ENCODE measurements at regions not wholly inside any gene's neighbourhood (a gene's known extent, or its start where the extent isn't known, plus 50 kb on each side); places are given as distances from the start of the nearest gene placed in this dataset.
"Not testable (repeated sequence)": the region's sequence is repeated elsewhere in the genome, so short reads cannot be mapped to it uniquely, and the experiment has no call there.

DNA sequence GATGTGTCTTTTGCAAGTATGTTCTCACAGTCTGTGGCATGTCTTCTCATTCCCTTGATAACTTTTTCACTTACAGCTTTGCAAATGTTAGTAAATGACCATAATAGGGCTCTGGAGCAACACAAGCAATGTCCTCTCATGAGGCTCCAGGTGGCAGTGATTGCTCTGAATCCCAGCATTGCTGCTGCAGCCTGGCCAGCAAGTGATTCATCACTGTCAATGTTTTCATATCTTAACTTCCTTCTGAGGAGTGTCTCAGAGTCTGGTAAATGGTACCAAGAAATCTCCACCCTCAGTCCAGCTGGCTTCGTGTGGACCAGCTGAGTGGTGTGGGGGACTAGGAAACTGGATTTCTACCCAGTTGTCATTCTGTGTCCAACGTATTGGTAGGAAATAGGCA is 139.6 kb downstream of the MYLK4 start:
- no peak for DNase-seq

DNA sequence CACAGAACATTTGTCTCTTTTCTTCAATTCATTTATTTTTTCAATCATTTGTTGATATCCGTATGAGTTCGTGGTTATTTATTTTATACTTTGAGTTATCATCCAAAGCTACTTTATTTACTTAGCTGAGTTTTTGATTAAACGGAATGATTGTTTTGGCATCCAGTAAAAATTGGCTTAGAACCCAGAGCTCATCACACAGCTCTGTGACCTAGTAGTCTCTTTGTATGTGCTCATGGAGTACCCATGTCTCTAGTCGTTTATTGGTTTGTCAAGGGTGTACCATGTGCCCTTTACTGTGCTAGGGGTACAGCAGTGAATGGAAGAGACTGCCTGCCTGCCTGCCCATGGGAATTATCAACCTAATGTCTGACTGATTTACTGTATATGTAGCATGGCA is 142.2 kb downstream of the MYLK4 start:
- no peak for DNase-seq

DNA sequence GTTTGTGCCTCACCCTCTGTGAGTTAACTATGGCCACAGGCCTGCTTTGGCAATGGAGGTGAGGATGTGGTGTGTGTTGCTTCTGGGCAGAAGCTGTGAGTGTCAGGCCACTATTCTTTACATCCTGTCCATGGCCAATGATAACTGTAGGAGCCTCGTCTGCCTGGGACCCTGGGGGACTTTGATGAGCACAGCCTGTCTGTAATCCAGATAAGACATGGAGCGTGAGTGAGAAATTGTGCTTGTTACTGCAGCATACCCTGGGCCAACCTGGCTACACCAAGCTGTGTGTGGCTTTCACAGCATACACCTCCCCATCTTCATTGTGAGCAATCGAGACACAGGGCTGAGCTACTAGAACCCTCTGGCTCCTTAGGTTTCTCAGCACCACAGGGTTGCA is 150.4 kb downstream of the MYLK4 start:
- DNase-seq: no peak

DNA sequence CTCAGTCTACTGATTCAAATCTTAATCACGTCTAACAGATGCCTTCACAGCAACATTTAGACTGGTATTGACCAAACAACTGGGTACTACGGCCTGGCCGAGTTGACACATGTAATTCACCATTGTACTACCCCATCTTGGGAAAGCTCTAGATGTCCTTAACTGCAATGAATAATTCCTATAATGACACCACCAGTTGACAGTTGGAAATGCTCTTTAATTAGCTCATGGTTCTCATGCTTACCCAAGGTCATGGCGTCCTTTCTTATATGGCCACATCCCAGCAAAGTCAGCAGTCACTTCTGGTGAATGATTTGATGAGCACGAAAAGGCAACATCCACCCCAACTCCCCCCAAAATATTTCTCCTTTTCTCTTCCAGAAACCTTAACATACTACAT is 150.9 kb downstream of the MYLK4 start:
- DNase-seq: no peak

DNA sequence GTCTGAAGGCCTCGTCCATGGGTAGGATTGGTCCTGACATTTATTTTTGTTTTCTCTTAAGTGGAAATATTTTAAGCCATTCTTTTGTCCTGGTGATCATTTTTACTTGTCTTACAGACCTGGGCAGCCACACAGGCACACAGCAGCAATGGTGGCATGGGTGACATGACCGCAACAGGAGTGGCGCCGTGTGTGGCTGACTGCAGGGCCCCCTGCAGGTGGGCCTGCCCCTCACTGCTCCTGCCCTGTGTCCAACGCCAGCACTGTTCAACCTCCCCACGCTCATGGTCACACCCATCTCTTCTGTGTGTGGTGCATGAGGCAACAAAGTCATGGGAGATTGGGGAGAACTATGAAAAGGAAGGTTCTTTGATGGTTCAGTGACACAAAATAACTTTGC is 151.9 kb downstream of the MYLK4 start:
- DNase-seq: no peak

DNA sequence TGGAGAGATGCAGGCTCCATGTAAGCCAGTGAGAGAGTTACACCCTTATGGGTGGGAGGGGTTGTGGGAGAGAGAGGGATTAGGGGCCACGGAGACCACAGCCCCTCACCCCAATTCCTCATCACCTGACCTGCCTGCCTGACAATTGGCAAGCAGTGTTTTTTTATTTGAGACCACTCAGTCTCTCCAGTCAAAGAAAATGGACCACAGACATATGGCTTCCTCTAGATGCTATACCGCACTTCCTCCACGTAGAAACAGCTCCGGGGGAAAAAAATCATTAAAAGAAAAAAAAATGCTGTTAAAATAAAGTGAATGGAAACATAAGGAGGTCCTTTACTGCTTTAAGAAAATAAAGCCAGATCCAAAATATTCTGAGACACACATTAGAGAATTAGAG is 152.7 kb downstream of the MYLK4 start:
- DNase-seq: no peak

DNA sequence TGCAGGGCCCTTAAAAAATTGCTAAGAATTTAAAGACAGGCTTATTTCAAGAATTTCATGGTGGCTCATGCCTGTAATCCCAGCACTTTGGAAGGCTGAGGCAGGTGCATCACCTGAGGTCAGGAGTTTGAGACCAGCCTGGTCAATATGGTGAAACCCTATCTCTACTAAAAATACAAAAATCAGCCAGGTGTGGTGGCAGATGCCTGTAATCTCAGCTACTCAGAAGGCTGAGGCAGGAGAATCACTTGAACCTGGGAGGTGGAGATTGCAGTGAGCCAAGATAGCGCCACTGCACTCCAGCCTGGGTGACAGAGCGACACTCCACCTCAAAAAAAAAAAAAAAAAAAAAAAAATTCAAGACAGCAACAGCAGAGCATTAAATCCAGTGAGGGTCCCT is 153.3 kb downstream of the MYLK4 start:
- DNase-seq: not testable (repeated sequence)

DNA sequence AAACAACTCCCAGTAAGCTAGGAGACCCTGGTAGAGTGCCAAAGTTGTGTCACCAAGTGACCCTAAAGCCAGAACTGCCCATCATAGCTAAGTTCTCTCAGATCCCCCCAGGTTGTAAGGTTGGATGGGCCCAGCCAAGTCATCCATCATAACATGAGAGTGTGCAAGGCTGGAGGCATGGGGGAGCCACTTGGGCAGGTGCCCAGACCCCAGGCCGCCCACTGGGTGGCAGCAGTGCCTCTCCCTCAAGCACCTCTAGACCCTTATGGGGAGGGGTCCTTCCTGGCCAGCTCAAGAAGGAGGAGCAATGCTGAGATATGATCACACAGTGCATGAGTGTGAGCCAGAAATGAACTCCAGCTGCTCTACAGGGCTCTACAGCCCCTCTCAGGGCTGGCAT is 154.5 kb downstream of the MYLK4 start:
- DNase-seq: no peak

DNA sequence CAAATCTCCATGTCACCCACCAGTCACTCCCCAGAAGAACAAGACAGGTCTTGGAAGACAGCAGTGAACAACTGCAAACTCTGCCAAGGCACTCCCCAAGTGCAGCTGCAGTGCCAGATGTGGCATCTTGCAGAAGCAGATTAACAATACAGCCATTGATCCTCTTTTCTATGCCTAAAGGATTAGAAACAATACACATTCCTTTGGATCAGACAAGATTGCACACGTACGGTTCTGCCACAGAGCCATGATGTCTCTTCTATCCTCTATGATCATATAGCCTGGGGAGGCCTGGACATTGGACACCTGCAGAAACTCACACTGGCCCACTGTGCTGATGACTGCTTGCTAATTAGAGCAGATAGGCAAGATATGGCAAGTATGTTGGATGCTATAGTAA is 155.9 kb downstream of the MYLK4 start:
- DNase-seq: no peak

DNA sequence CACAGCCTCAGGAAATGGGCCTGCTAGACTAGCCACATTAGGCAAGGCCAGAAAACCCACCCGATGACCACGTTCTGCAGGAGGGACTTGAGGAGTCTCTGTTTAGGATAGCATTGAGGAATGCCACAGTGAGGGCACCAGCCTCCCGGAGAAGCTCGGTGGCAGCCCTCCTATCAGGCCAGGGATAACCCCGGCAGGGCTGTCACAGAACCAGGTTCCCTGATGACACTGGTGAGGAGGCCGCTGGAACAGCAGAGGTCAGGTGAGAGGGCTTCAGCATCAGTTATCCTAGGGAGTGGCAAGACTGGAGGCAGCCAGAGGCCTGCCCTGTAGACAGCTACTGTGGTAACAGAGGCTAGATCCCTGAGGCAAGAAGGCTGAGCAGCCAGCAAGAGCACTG is 157.6 kb downstream of the MYLK4 start:
- no peak for DNase-seq

DNA sequence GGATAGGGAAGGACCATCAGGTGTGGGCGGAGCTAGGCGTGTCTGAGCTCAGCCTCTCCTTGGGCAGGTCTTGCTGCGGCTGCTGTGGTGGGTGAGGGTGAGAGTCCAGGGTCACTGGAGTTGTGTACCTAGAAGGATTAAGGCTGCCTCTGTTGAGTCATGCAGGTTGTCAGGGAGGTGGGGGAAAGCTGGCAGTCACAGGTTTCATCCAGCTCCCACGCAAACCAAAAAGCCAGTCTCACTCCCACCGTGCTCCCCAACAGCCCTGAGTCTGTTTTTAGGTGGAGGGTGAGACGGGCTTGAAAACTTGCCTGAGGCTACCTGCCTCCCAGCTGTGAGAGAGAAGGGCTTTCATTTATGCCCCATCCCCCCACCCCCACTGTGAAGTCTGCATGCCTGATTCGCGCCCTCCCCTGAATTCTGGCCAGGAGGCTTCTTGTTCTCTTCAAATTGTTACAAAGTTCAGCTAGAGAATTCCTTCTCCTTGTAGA is 161.5 kb downstream of the MYLK4 start:
- DNase-seq: no peak

DNA sequence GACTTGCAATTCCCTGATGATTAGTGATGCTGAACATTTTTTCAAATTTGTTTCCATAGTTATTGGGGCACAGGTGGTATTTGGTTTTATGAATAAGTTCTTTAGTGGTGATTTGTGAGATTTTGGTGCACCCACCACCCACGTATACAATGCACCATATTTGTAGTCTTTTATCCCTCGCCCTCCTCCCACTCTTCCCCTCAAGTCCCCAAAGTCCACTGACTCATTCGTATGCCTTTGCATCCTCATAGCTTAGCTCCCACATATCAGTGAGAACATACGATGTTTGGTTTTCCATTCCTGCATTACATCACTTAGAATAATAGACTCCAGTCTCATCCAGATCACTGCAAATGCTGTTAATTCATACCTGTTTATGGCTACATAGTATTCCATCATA is 167.3 kb downstream of the MYLK4 start:
- DNase-seq: no peak

DNA sequence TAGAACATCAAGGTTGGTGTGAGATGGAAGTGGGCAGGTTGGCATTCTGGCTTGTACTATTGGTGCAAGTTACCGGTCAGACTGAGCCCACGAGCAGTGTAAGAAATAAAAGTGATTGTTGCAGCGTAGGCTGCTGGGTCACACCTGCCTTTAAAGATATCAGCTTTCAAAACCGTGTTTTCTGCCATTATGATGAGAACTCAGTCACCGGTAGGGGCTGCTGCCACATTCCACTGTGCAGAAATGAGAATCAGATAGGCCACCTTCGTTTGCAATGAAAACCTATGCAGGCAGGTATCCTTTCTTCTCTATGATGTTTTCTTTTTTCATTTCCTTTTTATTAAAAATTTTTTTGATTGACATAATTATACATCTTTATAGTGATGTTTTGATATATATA is 168.5 kb downstream of the MYLK4 start:
- no peak for DNase-seq

DNA sequence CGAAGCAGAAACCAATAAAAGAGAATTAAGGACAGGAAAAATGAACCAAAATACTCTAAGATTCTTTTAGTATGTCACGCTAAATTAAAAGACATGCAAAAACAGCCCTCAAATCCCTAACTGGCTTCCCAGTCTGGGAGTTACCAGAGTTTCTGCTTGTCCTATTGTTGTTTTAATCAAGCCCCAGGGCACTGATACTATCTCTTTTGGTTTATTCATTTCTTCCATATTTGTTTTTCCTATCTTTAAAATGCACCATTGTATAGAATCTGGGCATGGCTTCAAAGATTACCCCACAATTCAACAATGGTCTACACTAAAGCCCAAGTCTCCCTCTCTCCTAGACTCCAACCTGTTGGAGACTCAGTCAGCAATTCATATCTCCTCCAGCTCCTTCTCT is 169.1 kb downstream of the MYLK4 start:
- no peak for DNase-seq

DNA sequence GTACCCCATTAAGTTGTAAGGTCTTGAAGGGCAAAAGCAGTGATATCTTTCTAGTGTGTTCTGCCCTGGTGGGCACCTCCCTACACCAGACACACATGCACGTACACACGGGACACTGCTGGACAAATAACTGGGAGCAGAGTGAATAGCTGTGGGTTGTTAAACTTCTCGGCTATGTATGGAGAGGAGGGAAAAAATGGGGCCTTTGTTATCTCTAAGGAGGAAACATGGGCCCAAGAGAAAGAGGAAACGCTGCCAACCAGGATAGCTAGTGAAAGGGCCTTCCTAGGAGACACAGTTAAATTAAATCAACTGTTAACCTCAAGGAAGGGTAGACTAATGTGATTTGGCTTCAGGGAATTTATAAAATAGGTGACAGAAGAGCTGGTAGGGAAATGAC is 169.7 kb downstream of the MYLK4 start:
- no peak for DNase-seq

DNA sequence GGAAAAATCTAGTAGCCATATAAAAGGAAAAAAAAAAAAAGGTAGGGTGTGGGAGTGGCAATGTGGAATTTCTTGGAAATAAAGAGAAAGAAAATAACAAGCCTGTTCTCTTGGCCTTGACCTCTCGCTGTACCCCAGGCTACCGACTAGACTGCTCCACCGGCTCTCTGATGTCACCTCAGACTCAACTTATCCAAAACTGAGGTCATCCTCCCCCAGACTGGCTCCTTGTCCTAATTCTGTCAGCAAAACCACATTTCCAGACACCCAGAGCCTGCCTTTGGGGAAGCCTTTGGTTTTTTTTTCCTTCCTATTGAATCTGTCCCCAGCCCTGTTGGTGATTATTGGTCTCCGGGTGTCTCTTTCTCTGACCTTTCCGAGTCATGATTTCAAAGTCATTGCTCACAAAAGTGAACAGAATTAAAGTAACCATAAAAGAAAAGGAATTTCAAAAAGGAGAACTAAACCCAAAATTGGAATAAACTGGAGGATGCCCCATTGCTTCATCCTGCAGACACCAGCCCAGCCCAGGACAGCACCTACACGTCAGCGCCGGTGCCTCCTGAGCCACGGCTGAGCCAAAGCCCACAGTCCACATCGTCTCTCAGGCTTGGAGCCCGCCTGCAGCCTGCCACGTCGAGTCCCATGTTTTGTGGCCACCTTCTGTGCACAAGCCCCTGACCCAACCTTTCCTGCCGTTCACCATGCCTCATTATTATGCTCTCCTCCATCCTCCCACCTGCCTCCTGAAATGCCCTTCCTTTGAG is 170.7 kb downstream of the MYLK4 start:
- DNase-seq: no peak

DNA sequence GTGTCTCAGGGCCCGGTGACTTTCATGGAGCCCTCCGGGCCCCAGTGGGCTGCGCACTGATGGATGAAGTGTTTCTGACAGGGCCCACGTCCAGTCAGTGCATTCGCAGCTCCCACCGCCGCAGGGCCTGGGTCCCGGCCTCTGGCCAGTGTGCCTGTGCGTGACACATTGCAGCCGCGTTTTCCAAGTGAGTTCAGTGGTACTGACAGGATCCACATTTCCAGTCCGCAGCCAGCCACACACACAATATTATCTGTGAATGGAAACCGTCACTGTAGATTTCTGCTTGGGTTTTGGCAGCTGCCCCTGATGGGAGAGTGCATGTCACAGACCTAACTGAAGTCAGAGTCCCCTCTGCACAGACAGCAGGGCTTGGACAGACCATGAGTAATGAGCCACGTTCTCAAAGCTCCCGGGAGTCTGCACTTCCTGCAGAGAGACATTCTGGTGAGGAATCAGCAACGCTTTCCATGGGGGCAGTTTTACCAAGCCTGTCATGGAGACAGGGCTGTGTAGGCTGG is 171.4 kb downstream of the MYLK4 start:
- no peak for DNase-seq

DNA sequence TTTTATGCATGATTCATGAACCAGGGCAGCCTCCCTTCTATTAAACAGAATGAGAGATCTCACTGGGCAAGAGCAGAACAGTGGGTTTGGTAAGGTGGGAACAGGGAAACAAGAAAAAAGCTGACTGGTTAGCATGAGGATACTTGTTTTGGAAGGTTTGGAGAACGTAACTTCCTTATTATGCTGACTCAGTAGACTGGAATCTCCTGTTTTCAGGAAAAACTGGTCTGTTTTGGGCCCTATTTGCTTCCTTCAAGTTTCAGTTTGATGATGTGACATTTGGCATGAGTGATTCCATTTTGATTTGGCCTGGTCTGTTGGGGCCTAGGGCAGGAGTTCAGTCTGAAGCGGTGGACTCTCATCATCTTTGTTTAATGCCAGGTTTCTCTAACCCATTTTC is 172.0 kb downstream of the MYLK4 start:
- no peak for DNase-seq

DNA sequence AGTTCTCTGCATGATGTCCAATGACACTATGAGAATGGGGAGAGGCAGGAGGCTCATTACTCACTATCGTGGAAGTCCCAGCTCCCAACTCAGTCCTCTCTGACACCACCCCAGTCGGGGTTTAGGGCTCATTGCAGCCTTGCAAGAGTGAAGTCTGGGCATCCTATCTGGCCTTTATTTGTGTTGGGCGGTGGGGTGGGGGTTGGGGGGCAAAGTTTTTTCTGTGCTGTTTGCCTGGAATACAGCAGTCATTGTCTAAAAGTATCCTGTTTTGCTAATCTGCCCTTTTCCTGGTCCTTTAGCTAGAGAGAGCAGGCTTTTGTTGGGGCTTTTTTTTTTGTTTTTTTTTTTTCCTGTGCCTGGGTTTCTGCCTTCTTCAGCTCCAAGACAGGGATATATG is 174.2 kb downstream of the MYLK4 start:
- no peak for DNase-seq

DNA sequence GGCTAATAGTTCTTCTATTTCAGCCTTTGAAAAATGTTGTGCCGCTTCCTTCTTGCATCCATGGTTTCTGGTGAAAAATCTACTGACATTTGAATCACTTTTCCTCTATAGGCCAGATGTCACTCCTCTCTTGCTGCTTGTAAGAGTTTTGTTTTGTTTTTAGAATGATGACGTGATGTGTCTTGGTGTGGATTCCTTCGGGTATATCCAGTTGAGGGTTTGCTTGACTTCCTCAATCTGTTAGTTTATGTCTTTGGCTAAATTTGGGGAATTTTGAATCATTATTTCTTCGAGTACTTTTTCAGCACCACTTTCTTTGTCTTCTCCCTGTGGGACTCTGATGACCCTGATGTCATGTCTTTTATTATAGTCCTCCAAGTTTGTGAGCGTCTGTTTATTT is 175.5 kb downstream of the MYLK4 start:
- no peak for DNase-seq

DNA sequence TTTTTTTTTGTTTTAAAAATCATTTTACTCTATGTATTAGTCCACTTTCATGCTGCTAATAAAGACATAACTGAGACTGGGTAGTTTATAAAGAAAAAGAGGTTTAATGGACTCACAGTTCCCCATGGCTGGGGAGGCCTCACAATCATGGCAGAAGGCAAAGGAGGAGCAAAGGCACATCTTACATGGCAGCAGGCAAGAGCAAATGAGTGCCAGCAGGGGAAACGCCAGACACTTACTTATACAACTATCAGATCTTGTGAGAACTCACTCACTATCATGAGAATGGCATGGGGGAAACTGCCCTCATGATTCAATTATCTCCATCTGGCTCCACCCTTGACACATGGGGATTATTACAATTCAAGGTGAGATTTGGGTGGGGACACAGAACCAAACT is 181.3 kb downstream of the MYLK4 start:
- DNase-seq: not testable (repeated sequence)

DNA sequence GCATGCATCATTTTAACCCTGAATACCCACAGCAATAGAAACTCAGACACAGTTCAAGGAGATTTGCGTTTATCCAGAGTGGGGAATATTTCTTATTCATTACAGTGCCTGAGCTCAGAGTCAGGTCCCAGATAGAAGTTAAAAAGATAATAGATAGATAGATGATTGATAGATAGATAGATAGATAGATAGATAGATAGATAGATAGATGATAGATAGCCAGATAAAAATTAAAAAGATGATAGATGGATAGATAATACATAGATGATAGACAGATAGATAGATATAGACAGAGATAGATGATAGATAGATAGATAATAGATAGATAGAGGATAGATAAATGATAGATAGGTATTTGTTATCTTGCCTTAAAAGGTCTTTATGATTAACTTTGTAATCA is 184.7 kb downstream of the MYLK4 start:
- no peak for DNase-seq

DNA sequence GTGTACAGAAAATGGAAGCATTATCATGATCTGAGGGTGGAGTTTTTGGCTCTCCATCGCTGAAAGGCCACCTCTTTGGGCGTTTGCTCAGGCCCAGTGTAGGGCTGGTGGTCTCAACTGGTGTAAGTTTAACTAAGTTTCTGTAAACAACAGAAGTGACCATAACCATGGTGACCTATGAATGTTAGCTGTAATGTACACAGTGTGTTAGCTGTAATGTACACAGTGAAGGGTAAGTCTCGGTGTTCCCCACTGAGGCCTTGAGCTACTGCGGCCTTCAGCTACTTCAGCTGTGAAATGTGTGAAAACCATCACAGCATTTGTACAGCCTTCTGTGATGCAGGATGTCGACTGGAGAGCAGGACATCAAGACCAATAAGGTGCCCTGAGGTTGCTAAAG is 185.2 kb downstream of the MYLK4 start:
- no peak for DNase-seq

DNA sequence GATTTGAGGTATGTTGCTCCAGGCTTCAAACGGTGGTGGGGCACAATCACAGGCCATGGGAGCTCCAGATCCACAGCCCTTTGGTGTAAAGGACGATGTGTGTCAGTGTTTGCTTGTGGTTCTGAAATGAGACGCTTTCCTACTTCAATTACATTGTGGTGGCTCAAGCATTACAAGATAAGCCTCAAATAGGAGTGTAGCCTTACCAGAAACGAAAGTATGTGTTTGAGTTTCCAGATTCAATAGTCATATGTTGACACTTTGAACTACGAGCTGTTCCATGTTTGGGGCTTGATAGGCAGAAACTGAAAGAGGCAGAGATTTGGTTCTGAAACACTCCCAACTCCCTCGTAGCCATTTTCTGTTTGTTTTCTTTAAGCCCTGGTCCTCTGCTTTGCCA is 187.1 kb downstream of the MYLK4 start:
- no peak for DNase-seq

All from NCI-H2081 treated with DMSO at 0.1 percent for 48 hours (cell line).